ENCODE measurements at regions not wholly inside any gene's neighbourhood (a gene's known extent, or its start where the extent isn't known, plus 50 kb on each side); places are given as distances from the start of the nearest gene placed in this dataset.

GRCh38 chr13:78256484-78256883, 337.9 kb upstream of the EDNRB start:
- Histone ChIP-seq H3K4me1 (ENCODE audit: control insufficient read depth in 2 of 2, insufficient read depth in 2 of 2, low read length in 2 of 2) (no peaks in the 10 kb centered on the region), H3K9me3 (ENCODE audit: control extremely low read depth in 1 of 3, control insufficient read depth in 2 of 3, insufficient read depth in 1 of 3, low read length in 2 of 3) (peaks cover 0 to 3% (median 0%) of the 10 kb centered on the region in 3 donors), H3K4me3 (ENCODE audit: control extremely low read depth in 1 of 5, extremely low read depth in 1 of 5, insufficient read depth in 1 of 5, low read depth in 2 of 5, low read length in 4 of 5) (no peak overlapping the region), H3K27ac (ENCODE audit: low read length in 2 of 2) (no peak overlapping the region), H4K20me1 (ENCODE audit: control insufficient read depth, insufficient read depth, low read length, poor library complexity, severe bottlenecking) (no peaks in the 10 kb centered on the region), H3K79me2 (ENCODE audit: control insufficient read depth, insufficient read depth, low read length) (no peaks in the 10 kb centered on the region), H3K4me2 (replicated peaks; ENCODE audit: low read depth, low read length, poor library complexity, severe bottlenecking) (no peak overlapping the region), H2AFZ (ENCODE audit: insufficient read depth, low read depth, low read length, poor library complexity, severe bottlenecking) (no peak overlapping the region), H3K9ac (ENCODE audit: low read length) (no peak overlapping the region), H3K27me3 (replicated peaks in 1 of 4; ENCODE audit: control extremely low read depth in 1 of 4, control insufficient read depth in 3 of 4, insufficient read depth in 4 of 4, low read length in 3 of 4) (no peaks in the 10 kb centered on the region), H3K36me3 (replicated peaks in 1 of 2; ENCODE audit: control extremely low read depth in 1 of 2, control insufficient read depth in 1 of 2, extremely low read depth in 1 of 2, insufficient read depth in 2 of 2, low read length in 1 of 2) (no peaks in the 10 kb centered on the region)
- H3K27ac Mint-ChIP-seq, result no peak overlapping the region
- no peaks in the 10 kb centered on the region for H3K4me1 Mint-ChIP-seq
- TF ChIP-seq, protein P1, sequence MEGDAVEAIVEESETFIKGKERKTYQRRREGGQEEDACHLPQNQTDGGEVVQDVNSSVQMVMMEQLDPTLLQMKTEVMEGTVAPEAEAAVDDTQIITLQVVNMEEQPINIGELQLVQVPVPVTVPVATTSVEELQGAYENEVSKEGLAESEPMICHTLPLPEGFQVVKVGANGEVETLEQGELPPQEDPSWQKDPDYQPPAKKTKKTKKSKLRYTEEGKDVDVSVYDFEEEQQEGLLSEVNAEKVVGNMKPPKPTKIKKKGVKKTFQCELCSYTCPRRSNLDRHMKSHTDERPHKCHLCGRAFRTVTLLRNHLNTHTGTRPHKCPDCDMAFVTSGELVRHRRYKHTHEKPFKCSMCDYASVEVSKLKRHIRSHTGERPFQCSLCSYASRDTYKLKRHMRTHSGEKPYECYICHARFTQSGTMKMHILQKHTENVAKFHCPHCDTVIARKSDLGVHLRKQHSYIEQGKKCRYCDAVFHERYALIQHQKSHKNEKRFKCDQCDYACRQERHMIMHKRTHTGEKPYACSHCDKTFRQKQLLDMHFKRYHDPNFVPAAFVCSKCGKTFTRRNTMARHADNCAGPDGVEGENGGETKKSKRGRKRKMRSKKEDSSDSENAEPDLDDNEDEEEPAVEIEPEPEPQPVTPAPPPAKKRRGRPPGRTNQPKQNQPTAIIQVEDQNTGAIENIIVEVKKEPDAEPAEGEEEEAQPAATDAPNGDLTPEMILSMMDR (IDR thresholded peaks at IDR 0.05), result no peak
- TF ChIP-seq EZH2 (IDR thresholded peaks at IDR 0.05; ENCODE audit: borderline replicate concordance, insufficient read depth, low read depth, low read length, poor library complexity, severe bottlenecking), result no peak
- peaks cover 4% of the 10 kb centered on the region for H3K9me3 Mint-ChIP-seq (ENCODE audit: insufficient read depth)
- no peak for DNase-seq
- H3K27me3 Mint-ChIP-seq, result no peaks in the 10 kb centered on the region
- intact Hi-C loops (cut with micrococcal nuclease), result no loop called here
- WGBS (ENCODE audit: insufficient coverage), result no CpG with 5 or more reads among the region's 1 CpG
- ATAC-seq (ENCODE audit: low read depth), result no peak
- ChIA-PET POLR2A (no interaction called here), CTCF (no interaction called here)
- no peak overlapping the region for H3K4me3 Mint-ChIP-seq

DNA sequence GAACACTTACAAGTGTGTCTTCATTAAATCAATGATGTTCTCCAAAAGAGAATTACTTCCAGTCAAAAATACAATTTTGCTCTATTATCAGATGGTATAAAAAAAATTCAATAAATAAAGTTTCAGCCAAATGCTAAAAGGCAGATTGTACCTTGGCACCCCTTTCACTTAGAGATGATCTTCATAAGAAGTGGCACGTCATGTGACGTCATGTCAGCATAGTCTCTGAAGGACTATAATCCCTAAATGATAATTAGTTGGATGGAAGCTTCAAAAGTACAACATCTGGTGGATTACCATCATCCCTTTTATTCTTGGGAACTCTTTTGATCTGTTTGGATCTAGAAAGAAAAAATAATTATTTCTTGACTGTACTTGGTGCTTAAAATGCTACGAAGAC, 335.5 kb upstream of the EDNRB start:
- Mint-ChIP-seq H3K4me3 (no peak overlapping the region), H3K27me3 (no peaks in the 10 kb centered on the region), H3K4me1 (no peaks in the 10 kb centered on the region), H3K27ac (no peak overlapping the region), H3K9me3 (ENCODE audit: insufficient read depth) (no peaks in the 10 kb centered on the region)
- no peak overlapping the region for H3K27ac ChIP-seq (ENCODE audit: low read length in 2 of 2)
- no peak for TF ChIP-seq EZH2 (IDR thresholded peaks at IDR 0.05; ENCODE audit: borderline replicate concordance, insufficient read depth, low read depth, low read length, poor library complexity, severe bottlenecking)
- TF ChIP-seq, protein P1 (IDR thresholded peaks at IDR 0.05), result no peak
- H2AFZ ChIP-seq (ENCODE audit: insufficient read depth, low read depth, low read length, poor library complexity, severe bottlenecking), result no peak overlapping the region
- H3K79me2 ChIP-seq (ENCODE audit: control insufficient read depth, insufficient read depth, low read length), result no peaks in the 10 kb centered on the region
- H3K4me2 ChIP-seq (replicated peaks; ENCODE audit: low read depth, low read length, poor library complexity, severe bottlenecking), result no peak overlapping the region
- no peak overlapping the region for H3K9ac ChIP-seq (ENCODE audit: low read length)
- H3K4me3 ChIP-seq (ENCODE audit: control extremely low read depth in 1 of 5, extremely low read depth in 1 of 5, insufficient read depth in 1 of 5, low read depth in 2 of 5, low read length in 4 of 5), result no peak overlapping the region
- DNase-seq (no peak), ATAC-seq (ENCODE audit: low read depth) (no peak)
- POLR2A ChIA-PET, result no interaction called here
- H3K36me3 ChIP-seq (replicated peaks in 1 of 2; ENCODE audit: control extremely low read depth in 1 of 2, control insufficient read depth in 1 of 2, extremely low read depth in 1 of 2, insufficient read depth in 2 of 2, low read length in 1 of 2), result no peaks in the 10 kb centered on the region
- H3K4me1 ChIP-seq (ENCODE audit: control insufficient read depth in 2 of 2, insufficient read depth in 2 of 2, low read length in 2 of 2), result no peaks in the 10 kb centered on the region
- WGBS (ENCODE audit: insufficient coverage), result no CpG with 5 or more reads among the region's 3 CpGs
- CTCF ChIA-PET, result interaction anchor here (0.6 kb wide), 1 partner anchor 1201 kb away, joined by 4 read pairs; no protein-coding TSS in a partner anchor
- H3K9me3 ChIP-seq (ENCODE audit: control extremely low read depth in 1 of 3, control insufficient read depth in 2 of 3, insufficient read depth in 1 of 3, low read length in 2 of 3), result no peaks in the 10 kb centered on the region
- no peaks in the 10 kb centered on the region for H4K20me1 ChIP-seq (ENCODE audit: control insufficient read depth, insufficient read depth, low read length, poor library complexity, severe bottlenecking)
- intact Hi-C loops (cut with micrococcal nuclease), result no loop called here
- no peaks in the 10 kb centered on the region for H3K27me3 ChIP-seq (replicated peaks in 1 of 4; ENCODE audit: control extremely low read depth in 1 of 4, control insufficient read depth in 3 of 4, insufficient read depth in 4 of 4, low read length in 3 of 4)

Data from B cell (primary cell).